GM12875 (cell line): ENCODE measurements at regions not wholly inside any gene's neighbourhood (a gene's known extent, or its start where the extent isn't known, plus 50 kb on each side); places are given as distances from the start of the nearest gene placed in this dataset.

Source experiments
- H3K4me3 ChIP-seq: one replicate; pipeline ENCODE4 v1.5.1; 2011; ENCODE audit warnings: low read depth, low read length, control low read depth
- TF ChIP-seq, protein P1 (sequence below): IDR thresholded peaks from 2 replicates; pipeline ENCODE4 v1.5.1; 2011; ENCODE audit warnings: low read depth, mild to moderate bottlenecking, control low read depth, inconsistent platforms, low read length, moderate library complexity, borderline replicate concordance; ENCODE audit not compliant: insufficient read depth

DNA sequence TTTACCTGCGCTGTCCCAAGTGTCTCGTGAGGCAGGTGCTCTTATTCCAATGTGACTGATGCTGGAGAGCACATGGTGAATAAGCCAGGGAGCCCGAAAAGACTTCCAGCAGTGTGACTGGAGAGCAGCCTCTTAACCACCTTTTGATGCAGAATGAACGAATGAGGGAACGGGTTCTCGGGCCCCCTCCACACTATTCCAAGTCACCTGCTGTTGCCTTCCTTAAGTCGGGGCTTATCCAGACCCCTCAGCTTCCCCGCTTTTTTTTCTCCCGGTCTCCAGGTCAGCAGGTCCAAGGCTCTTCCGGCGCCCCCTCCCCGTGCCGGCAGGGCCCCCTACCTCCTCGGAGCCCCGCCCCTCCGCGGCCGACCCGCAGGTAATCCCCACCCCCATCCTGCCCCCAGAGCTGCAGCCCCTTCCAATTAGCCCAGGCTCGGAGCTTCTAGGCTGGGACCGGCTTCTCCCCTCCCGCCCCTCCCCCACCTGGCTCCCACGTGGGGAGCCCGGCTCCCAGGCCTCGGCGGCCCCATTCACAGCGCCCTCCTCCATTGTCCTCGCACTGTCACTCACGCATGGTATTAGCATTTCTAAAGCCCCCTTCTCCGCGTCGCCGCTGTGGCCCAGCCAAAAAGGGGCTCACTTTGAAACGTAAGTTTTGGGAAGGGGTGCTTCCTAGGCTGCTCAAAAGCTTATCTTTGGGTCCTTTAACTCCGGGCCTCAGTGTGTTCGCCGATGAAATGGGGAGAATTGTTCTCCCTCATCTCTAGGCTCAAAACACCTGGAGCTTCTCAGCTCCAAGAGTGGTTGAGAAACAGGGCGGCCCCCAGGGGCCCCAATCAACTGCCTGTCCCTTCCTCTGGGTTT lies 56.2 kb upstream of the PJA1 start:
- no peak overlapping the region for H3K4me3 ChIP-seq
- TF ChIP-seq, protein P1, sequence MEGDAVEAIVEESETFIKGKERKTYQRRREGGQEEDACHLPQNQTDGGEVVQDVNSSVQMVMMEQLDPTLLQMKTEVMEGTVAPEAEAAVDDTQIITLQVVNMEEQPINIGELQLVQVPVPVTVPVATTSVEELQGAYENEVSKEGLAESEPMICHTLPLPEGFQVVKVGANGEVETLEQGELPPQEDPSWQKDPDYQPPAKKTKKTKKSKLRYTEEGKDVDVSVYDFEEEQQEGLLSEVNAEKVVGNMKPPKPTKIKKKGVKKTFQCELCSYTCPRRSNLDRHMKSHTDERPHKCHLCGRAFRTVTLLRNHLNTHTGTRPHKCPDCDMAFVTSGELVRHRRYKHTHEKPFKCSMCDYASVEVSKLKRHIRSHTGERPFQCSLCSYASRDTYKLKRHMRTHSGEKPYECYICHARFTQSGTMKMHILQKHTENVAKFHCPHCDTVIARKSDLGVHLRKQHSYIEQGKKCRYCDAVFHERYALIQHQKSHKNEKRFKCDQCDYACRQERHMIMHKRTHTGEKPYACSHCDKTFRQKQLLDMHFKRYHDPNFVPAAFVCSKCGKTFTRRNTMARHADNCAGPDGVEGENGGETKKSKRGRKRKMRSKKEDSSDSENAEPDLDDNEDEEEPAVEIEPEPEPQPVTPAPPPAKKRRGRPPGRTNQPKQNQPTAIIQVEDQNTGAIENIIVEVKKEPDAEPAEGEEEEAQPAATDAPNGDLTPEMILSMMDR = no peak

DNA sequence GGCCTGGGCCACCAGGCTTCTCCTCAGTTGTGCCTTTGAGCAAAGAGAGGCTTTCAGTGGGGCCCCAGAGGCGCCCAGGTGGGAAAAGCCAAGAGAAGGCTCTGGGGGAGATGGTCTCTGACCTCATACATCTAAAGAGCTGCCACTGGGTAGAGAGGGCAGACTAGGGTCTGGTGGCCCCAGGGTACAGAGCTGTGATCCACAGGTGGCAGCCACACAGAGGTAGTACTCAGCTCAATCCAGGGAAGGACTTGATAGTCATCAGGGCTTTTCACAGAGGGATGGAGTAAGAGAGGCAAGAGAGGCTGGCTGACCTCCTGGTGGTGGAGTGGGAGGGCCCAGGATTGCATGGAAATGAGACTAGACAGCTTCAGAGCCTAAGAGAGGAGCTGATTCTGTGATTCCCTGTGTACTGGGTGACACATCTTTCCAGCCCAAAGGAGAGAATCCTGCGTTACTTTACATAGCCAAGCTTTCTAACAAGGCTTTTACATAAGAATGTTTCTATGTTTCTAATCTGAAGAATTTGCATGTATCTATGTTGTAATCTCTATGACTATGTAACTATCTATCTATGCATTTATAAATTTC lies 53.2 kb upstream of the PJA1 start:
- TF ChIP-seq, protein P1 = no peak
- no peak overlapping the region for H3K4me3 ChIP-seq

DNA sequence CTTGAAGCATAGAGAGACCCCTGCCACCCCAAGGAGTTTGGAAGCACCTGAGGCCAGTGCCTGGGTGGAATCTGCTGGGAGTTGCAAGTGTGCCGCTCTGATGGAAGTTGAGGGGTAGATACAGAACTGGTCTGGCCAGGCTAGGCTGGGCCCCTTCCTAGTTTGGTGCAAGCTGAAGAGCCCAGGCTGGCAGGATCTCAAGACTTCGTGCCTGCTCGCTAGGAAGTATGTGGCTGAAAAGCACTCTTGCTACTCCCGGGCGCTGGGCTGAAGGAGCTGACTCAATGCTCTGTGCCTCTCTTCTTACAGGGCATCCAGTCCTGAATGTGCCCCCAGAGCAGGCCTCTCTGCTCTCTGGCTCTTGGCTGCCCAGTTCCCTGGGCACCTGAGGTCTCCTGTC lies 51.7 kb upstream of the PJA1 start:
- H3K4me3 ChIP-seq = no peak overlapping the region
- TF ChIP-seq, protein P1 = no peak

DNA sequence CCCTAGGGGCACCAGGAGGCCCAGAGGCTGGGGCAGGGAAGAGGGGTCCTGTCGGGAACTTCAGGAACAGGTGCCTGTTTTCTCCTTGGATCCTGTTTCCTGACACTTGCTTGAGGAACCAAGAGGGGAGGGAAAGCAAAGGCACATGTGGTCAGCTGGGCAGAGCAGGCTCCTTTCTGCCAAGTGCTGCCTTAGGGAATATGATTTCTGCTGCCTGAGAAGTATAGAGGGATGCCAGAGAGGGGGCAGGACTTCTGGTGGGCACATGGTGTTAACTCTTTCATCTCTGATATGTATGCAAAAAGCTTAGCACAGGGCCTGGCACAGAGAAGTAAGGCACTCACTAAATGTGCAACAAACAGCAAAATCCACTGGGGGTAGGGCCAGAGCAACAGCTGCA lies 51.2 kb upstream of the PJA1 start:
- TF ChIP-seq, protein P1 = no peak
- no peak overlapping the region for H3K4me3 ChIP-seq

DNA sequence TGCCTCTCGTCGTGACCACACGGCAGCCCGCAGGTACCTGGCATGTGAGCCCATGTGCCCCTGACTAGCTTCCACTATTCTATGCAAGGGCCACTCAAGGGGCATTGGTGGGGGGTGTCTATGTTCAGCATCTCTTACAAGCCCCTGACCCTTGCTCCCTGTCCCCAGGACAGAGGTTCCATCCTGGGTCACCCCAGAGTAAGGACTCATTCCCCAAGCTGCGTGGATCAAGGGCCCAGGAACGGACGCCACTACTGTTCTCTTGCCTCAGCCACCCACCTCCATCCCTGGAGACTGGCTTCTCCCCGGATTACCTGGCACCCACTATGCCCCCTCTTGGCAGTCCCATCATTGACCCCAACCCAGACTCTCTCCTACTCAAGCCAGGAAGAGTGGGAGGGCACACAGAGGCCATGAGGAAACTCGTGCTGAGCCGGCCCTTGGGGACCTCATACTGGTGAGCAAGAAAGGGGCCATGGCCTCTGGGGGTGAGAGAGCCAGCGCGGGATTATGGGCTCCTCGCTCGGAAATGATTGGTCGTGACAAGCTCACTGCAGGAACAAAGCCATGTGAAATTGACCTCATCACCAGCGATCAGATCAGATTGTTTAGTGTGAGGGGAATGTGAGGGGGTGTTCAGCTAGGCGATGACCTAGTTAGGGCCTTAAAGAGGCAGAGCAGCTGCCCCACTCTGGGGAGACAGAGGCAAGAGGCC lies 50.1 kb upstream of the PJA1 start:
- no peak overlapping the region for H3K4me3 ChIP-seq
- TF ChIP-seq, protein P1 = no peak
